Panc1 (cell line): ENCODE measurements at regions not wholly inside any gene's neighbourhood (a gene's known extent, or its start where the extent isn't known, plus 50 kb on each side); places are given as distances from the start of the nearest gene placed in this dataset.

Source experiments
- CTCF ChIP-seq: fragments of 450-650 bp; IDR thresholded peaks from 2 replicates; pipeline ENCODE4 v1.5.1; 2017; ENCODE audit warnings: mild to moderate bottlenecking
- POLR2AphosphoS5 ChIP-seq: IDR thresholded peaks from 2 replicates; pipeline ENCODE4 v1.6.1; 2012; ENCODE audit warnings: mild to moderate bottlenecking, low read depth, low read length, moderate library complexity

DNA sequence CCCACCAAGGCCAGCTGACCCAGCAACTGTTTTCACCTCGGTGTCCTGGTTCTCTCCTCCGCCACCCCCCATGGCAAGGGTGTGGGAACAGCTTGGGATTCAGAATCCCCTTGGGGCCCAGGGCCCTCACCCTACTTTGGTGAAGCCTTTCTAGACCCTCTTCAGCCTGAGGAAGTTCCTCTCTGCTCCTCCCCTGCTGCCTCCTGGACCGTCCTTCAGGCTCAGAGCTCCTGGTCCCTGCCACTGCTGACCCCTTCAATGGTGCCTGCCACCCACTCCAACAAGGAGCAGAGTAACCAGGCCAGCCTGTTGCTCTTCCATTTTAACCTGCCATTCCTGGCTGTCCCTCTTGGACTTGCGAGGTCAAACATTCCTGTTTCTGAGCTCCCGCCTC, 72.0 kb upstream of the SMNDC1 start:
- TF ChIP-seq CTCF (no peak), POLR2AphosphoS5 (no peak)
